ENCODE measurements at regions not wholly inside any gene's neighbourhood (a gene's known extent, or its start where the extent isn't known, plus 50 kb on each side); places are given as distances from the start of the nearest gene placed in this dataset.

- Histone ChIP-seq H2AFZ (ENCODE audit: low read length) (no peak overlapping the region), H3K9me3 (ENCODE audit: low read length) (no peaks in the 10 kb centered on the region), H3K36me3 (replicated peaks in 1 of 2; ENCODE audit: control insufficient read depth in 1 of 2, insufficient read depth in 2 of 2, low read length in 2 of 2) (no peaks in the 10 kb centered on the region), H3K4me2 (ENCODE audit: low read depth, low read length) (no peak overlapping the region), H3K27ac (ENCODE audit: extremely low read length, insufficient read depth, low read length) (no peak overlapping the region), H4K20me1 (ENCODE audit: insufficient read depth, low read length) (no peaks in the 10 kb centered on the region), H3K79me2 (ENCODE audit: insufficient read depth, low read length) (no peaks in the 10 kb centered on the region), H3K4me3 (replicated peaks in 1 of 3; ENCODE audit: insufficient read depth in 1 of 3, low read depth in 2 of 3, low read length in 3 of 3) (no peak overlapping the region), H3K4me1 (ENCODE audit: insufficient read depth, low read length) (no peaks in the 10 kb centered on the region), H3K27me3 (ENCODE audit: control insufficient read depth in 1 of 2, insufficient read depth in 2 of 2, low read length in 2 of 2) (peaks cover 2 to 32% of the 10 kb centered on the region in 2 experiments), H3K9ac (ENCODE audit: insufficient read depth, low read depth, low read length) (no peak overlapping the region)
- WGBS (ENCODE audit: low lambda C conversion rate): 6% methylated on average over 4 of the region's 4 CpGs
- ChIA-PET POLR2A (no interaction called here), CTCF (ENCODE audit: low intra/inter-chr PET ratio, low total read pairs) (no interaction called here)
- ATAC-seq (no peak), DNase-seq (ENCODE audit: low spot score) (no peak), FAIRE-seq (no peak)
- intact Hi-C loops (cut with micrococcal nuclease; ENCODE audit: unreplicated experiment) (no loop called here), in situ Hi-C loops (cut with HindIII; ENCODE audit: extremely low pct_ligation_motif_present, low pct_unique_long_range_greater_than_20kb) (no loop called here)
- BruUV-seq (replicated peaks): no TSS peak
- no peak for TF ChIP-seq PHF20 (CRISPR knock-in tag; IDR thresholded peaks at IDR 0.05)
- no peak for TF ChIP-seq ZNF543 (CRISPR knock-in tag; IDR thresholded peaks at IDR 0.05)
- TF ChIP-seq TBP (CRISPR knock-in tag; IDR thresholded peaks at IDR 0.05): no peak
- no peak for TF ChIP-seq ZNF513 (CRISPR knock-in tag; conservative IDR thresholded peaks at IDR 0.05)
- no peak for TF ChIP-seq NFATC3 (CRISPR knock-in tag; IDR thresholded peaks at IDR 0.05)
- TF ChIP-seq HNRNPK (IDR thresholded peaks at IDR 0.05; ENCODE audit: low read depth, low read length, poor library complexity, severe bottlenecking): no peak
- TF ChIP-seq, protein P1, sequence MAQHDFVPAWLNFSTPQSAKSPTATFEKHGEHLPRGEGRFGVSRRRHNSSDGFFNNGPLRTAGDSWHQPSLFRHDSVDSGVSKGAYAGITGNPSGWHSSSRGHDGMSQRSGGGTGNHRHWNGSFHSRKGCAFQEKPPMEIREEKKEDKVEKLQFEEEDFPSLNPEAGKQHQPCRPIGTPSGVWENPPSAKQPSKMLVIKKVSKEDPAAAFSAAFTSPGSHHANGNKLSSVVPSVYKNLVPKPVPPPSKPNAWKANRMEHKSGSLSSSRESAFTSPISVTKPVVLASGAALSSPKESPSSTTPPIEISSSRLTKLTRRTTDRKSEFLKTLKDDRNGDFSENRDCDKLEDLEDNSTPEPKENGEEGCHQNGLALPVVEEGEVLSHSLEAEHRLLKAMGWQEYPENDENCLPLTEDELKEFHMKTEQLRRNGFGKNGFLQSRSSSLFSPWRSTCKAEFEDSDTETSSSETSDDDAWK (CRISPR knock-in tag; IDR thresholded peaks at IDR 0.05): no peak
- no peak for TF ChIP-seq YEATS4 (CRISPR knock-in tag; IDR thresholded peaks at IDR 0.05; ENCODE audit: borderline replicate concordance)
- TF ChIP-seq MAFK (conservative IDR thresholded peaks at IDR 0.05 in 1 of 2, IDR thresholded peaks at IDR 0.05 in 1 of 2; ENCODE audit: low read length in 2 of 2): no peak
- no peak for TF ChIP-seq ZNF747 (CRISPR knock-in tag; IDR thresholded peaks at IDR 0.05; ENCODE audit: borderline replicate concordance)
- no peak for TF ChIP-seq ARID3A (IDR thresholded peaks at IDR 0.05; ENCODE audit: low read depth, low read length)
- no peak for TF ChIP-seq RXRA (CRISPR knock-in tag; IDR thresholded peaks at IDR 0.05)
- no peak for TF ChIP-seq TCF12 (IDR thresholded peaks at IDR 0.05)
- TF ChIP-seq TCF12 (CRISPR knock-in tag; IDR thresholded peaks at IDR 0.05): no peak
- TF ChIP-seq SIX4 (CRISPR knock-in tag; IDR thresholded peaks at IDR 0.05): no peak
- no peak for TF ChIP-seq U2AF2 (IDR thresholded peaks at IDR 0.05; ENCODE audit: low read depth, low read length)
- no peak for TF ChIP-seq ZFP37 (CRISPR knock-in tag; IDR thresholded peaks at IDR 0.05; ENCODE audit: borderline replicate concordance)
- TF ChIP-seq ZNF761 (CRISPR knock-in tag; conservative IDR thresholded peaks at IDR 0.05): no peak
These were observed 102.2 kb downstream of the TSEN15 start for GRCh38 chr1:184153731-184154130.
